HEK293 (cell line): ENCODE measurements at regions not wholly inside any gene's neighbourhood (a gene's known extent, or its start where the extent isn't known, plus 50 kb on each side); places are given as distances from the start of the nearest gene placed in this dataset.

Experiments used
- CTCF ChIA-PET: fragments of 350-600 bp; formaldehyde crosslinking; extraction: SDS; loops from one replicate; lab custom pipeline; 2021; ENCODE audit warnings: antibody characterized with exemption; lab: Yijun Ruan, JAX
- POLR2A ChIA-PET: fragments of 300-600 bp; formaldehyde crosslinking; extraction: SDS; loops from one replicate; lab custom pipeline; 2020; ENCODE audit warnings: antibody characterized with exemption, inconsistent platforms; lab: Yijun Ruan, JAX
- H3K27ac ChIP-seq: fragments of 200-500 bp; sonication (Bioruptor generic); 2 replicates; pipeline ENCODE4 v1.5.1; 2014; ENCODE audit warnings: low read depth, low read length, control low read depth, inconsistent platforms; ENCODE audit errors: extremely low read depth
- H3K36me3 ChIP-seq, 2 experiments: fragments of 200-500 bp in 1 of 2; sonication (Bioruptor generic) in 1 of 2; 1 replicate in 1 of 2; 2 replicates in 1 of 2; pipeline ENCODE4 v1.5.1; 2014 to 2017; ENCODE audit warnings: inconsistent platforms in 2 of 2, low read length in 2 of 2; ENCODE audit not compliant: control insufficient read depth in 2 of 2, insufficient read depth in 1 of 2
- H3K4me1 ChIP-seq: fragments of 200-500 bp; sonication (Bioruptor generic); 2 replicates; pipeline ENCODE4 v1.5.1; 2014; ENCODE audit warnings: mild to moderate bottlenecking, low read length, inconsistent platforms; ENCODE audit not compliant: control insufficient read depth, insufficient read depth
- H3K4me3 ChIP-seq: 2 replicates; pipeline ENCODE4 v1.5.1; 2011; ENCODE audit warnings: low read depth, mild to moderate bottlenecking, control low read depth, low read length, moderate library complexity
- H3K9me3 ChIP-seq: fragments of 200-500 bp; sonication (Bioruptor generic); 2 replicates; pipeline ENCODE4 v1.5.1; 2014; ENCODE audit warnings: low read depth, low read length, inconsistent platforms; ENCODE audit not compliant: control insufficient read depth, insufficient read depth
- KLF7 ChIP-seq: fragments of 450-650 bp; formaldehyde crosslinking; IDR thresholded peaks from 2 replicates; pipeline ENCODE4 v1.5.1; 2016; ENCODE audit warnings: missing biosample characterization, missing genetic modification characterization, borderline replicate concordance
- MZF1 ChIP-seq: fragments of 450-650 bp; formaldehyde crosslinking; IDR thresholded peaks from 2 replicates; pipeline ENCODE4 v1.5.1; 2017; ENCODE audit warnings: missing biosample characterization, missing genetic modification characterization, borderline replicate concordance
- SCRT1 ChIP-seq: fragments of 450-650 bp; formaldehyde crosslinking; IDR thresholded peaks from 2 replicates; pipeline ENCODE4 v1.5.1; 2016; ENCODE audit warnings: missing biosample characterization, missing genetic modification characterization, borderline replicate concordance
- ZBTB1 ChIP-seq: fragments of 450-650 bp; formaldehyde crosslinking; IDR thresholded peaks from 2 replicates; pipeline ENCODE4 v1.5.1; 2016; ENCODE audit warnings: missing biosample characterization, missing genetic modification characterization
- ZNF121 ChIP-seq: fragments of 450-650 bp; formaldehyde crosslinking; IDR thresholded peaks from 2 replicates; pipeline ENCODE4 v1.5.1; 2016; ENCODE audit warnings: missing biosample characterization, missing genetic modification characterization
- ZNF138 ChIP-seq: fragments of 450-650 bp; formaldehyde crosslinking; IDR thresholded peaks from 2 replicates; pipeline ENCODE4 v1.5.1; 2016; ENCODE audit warnings: missing biosample characterization, missing genetic modification characterization, borderline replicate concordance
- ZNF140 ChIP-seq: fragments of 450-650 bp; formaldehyde crosslinking; IDR thresholded peaks from 2 replicates; pipeline ENCODE4 v1.5.1; 2016; ENCODE audit warnings: missing biosample characterization, missing genetic modification characterization
- ZNF146 ChIP-seq: fragments of 450-650 bp; formaldehyde crosslinking; IDR thresholded peaks from 2 replicates; pipeline ENCODE4 v1.5.1; 2016; ENCODE audit warnings: missing biosample characterization, missing genetic modification characterization
- ZNF175 ChIP-seq: fragments of 450-650 bp; formaldehyde crosslinking; IDR thresholded peaks from 2 replicates; pipeline ENCODE4 v1.5.1; 2016; ENCODE audit warnings: missing biosample characterization, missing genetic modification characterization
- ZNF2 ChIP-seq: fragments of 450-650 bp; formaldehyde crosslinking; IDR thresholded peaks from 2 replicates; pipeline ENCODE4 v1.5.1; 2016; ENCODE audit warnings: missing biosample characterization, missing genetic modification characterization
- ZNF211 ChIP-seq: fragments of 450-650 bp; formaldehyde crosslinking; IDR thresholded peaks from 2 replicates; pipeline ENCODE4 v1.5.1; 2016; ENCODE audit warnings: low read depth, missing biosample characterization, missing genetic modification characterization
- ZNF24 ChIP-seq: fragments of 450-650 bp; formaldehyde crosslinking; IDR thresholded peaks from 2 replicates; pipeline ENCODE4 v1.5.1; 2016; ENCODE audit warnings: missing biosample characterization, missing genetic modification characterization
- ZNF248 ChIP-seq: fragments of 450-650 bp; formaldehyde crosslinking; IDR thresholded peaks from 2 replicates; pipeline ENCODE4 v1.5.1; 2017; ENCODE audit warnings: missing biosample characterization, missing genetic modification characterization
- ZNF423 ChIP-seq: fragments of 450-650 bp; formaldehyde crosslinking; IDR thresholded peaks from 2 replicates; pipeline ENCODE4 v1.5.1; 2016; ENCODE audit warnings: missing biosample characterization, missing genetic modification characterization
- ZNF426 ChIP-seq: fragments of 450-650 bp; formaldehyde crosslinking; IDR thresholded peaks from 2 replicates; pipeline ENCODE4 v1.5.1; 2017; ENCODE audit warnings: missing biosample characterization, missing genetic modification characterization, mild to moderate bottlenecking, inconsistent platforms, moderate library complexity
- ZNF555 ChIP-seq: fragments of 450-650 bp; formaldehyde crosslinking; conservative IDR thresholded peaks from 2 replicates; pipeline ENCODE4 v1.5.1; 2017; ENCODE audit warnings: missing biosample characterization, mild to moderate bottlenecking, missing genetic modification characterization, inconsistent platforms
- ZNF629 ChIP-seq: fragments of 450-650 bp; formaldehyde crosslinking; IDR thresholded peaks from 2 replicates; pipeline ENCODE4 v1.5.1; 2017; ENCODE audit warnings: missing biosample characterization, missing genetic modification characterization
- ZNF658 ChIP-seq: fragments of 450-650 bp; formaldehyde crosslinking; IDR thresholded peaks from 2 replicates; pipeline ENCODE4; 2016; ENCODE audit warnings: missing biosample characterization, missing genetic modification characterization
- ZNF701 ChIP-seq: fragments of 450-650 bp; formaldehyde crosslinking; IDR thresholded peaks from 2 replicates; pipeline ENCODE4 v1.5.1; 2016; ENCODE audit warnings: missing biosample characterization, missing genetic modification characterization
- ZNF768 ChIP-seq: fragments of 450-650 bp; formaldehyde crosslinking; IDR thresholded peaks from 2 replicates; pipeline ENCODE4 v1.5.1; 2018; ENCODE audit warnings: missing biosample characterization, mild to moderate bottlenecking, missing genetic modification characterization
- ZNF843 ChIP-seq: fragments of 450-650 bp; formaldehyde crosslinking; IDR thresholded peaks from 2 replicates; pipeline ENCODE4 v1.5.1; 2016; ENCODE audit warnings: missing biosample characterization, missing genetic modification characterization
- TF ChIP-seq, protein P1 (sequence below): fragments of 450-650 bp; IDR thresholded peaks from 2 replicates; pipeline ENCODE4 v1.5.1; 2018; ENCODE audit warnings: missing biosample characterization, mild to moderate bottlenecking, missing genetic modification characterization
- TF ChIP-seq, protein P2 (sequence below): fragments of 450-650 bp; formaldehyde crosslinking; IDR thresholded peaks from 2 replicates; pipeline ENCODE4 v1.5.1; 2016; ENCODE audit warnings: missing biosample characterization, missing genetic modification characterization
- TF ChIP-seq, protein P3 (sequence below): fragments of 450-650 bp; formaldehyde crosslinking; IDR thresholded peaks from 2 replicates; pipeline ENCODE4; 2016; ENCODE audit warnings: missing biosample characterization, missing genetic modification characterization

DNA sequence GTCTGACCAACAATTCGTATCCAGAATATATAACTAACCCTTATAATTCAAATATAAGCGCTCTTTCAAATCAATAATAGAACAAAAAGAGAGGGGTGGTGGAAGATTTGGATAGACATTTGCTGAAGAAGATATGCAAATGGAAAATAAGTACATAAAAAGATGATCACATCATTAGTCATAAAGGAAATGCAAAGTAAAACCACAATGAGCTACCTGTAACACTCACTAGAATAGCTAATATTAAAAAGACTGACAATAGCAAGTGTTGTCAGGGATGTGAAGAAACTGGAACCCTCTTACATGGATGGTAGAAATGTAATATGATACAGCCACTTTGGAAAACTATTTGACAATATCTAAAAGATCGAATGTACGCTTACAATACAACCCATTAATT is 84.9 kb upstream of the MRPS9 start:
- no peaks in the 10 kb centered on the region for H3K4me1 ChIP-seq
- H3K27ac ChIP-seq, result no peak overlapping the region
- POLR2A ChIA-PET, result no interaction called here
- no peak for TF ChIP-seq KLF7 (tag by site-specific recombination)
- no peak for TF ChIP-seq ZNF555 (tag by site-specific recombination)
- TF ChIP-seq ZNF768 (tag by site-specific recombination), result no peak
- no peak for TF ChIP-seq ZNF138 (tag by site-specific recombination)
- no peaks in the 10 kb centered on the region for H3K36me3 ChIP-seq
- CTCF ChIA-PET, result interaction anchor here (0.6 kb wide), 1 partner anchor 9 kb away, joined by 3 read pairs; no protein-coding TSS in a partner anchor
- H3K4me3 ChIP-seq, result no peak overlapping the region
- H3K9me3 ChIP-seq, result no peaks in the 10 kb centered on the region

DNA sequence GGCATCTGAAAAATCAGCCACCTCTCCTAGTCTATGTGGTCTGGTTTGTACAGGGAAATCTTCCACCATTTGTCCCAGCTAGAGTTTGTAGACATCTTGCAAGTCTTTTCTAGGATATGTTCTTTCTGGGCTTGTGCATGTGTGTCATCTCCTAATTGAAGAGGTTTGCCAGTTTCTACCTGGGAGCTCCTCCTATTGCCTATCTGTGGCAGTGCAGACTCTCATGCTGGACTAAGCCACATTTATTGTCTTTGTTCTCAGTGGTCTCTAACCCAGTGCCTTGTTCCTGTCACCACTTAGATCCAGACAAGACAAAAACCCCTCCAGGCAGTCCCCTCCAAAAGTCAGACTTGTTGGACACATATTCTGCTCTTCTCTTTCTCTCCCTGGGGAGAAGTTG is 72.0 kb upstream of the MRPS9 start:
- H3K27ac ChIP-seq, result no peak overlapping the region
- ChIA-PET CTCF (interaction anchor here (0.7 kb wide), 1 partner anchor 19 kb away, joined by 4 read pairs; no protein-coding TSS in a partner anchor), POLR2A (no interaction called here)
- no peaks in the 10 kb centered on the region for H3K36me3 ChIP-seq
- H3K9me3 ChIP-seq, result no peaks in the 10 kb centered on the region
- H3K4me1 ChIP-seq, result no peaks in the 10 kb centered on the region
- H3K4me3 ChIP-seq, result no peak overlapping the region
- TF ChIP-seq MZF1, result no peak
- TF ChIP-seq ZNF175 (tag by site-specific recombination), result no peak
- TF ChIP-seq SCRT1, result no peak
- TF ChIP-seq ZNF211 (tag by site-specific recombination), result no peak
- no peak for TF ChIP-seq ZNF121
- TF ChIP-seq ZNF843 (tag by site-specific recombination), result no peak
- TF ChIP-seq ZNF423 (tag by site-specific recombination), result no peak
- TF ChIP-seq, protein P1, sequence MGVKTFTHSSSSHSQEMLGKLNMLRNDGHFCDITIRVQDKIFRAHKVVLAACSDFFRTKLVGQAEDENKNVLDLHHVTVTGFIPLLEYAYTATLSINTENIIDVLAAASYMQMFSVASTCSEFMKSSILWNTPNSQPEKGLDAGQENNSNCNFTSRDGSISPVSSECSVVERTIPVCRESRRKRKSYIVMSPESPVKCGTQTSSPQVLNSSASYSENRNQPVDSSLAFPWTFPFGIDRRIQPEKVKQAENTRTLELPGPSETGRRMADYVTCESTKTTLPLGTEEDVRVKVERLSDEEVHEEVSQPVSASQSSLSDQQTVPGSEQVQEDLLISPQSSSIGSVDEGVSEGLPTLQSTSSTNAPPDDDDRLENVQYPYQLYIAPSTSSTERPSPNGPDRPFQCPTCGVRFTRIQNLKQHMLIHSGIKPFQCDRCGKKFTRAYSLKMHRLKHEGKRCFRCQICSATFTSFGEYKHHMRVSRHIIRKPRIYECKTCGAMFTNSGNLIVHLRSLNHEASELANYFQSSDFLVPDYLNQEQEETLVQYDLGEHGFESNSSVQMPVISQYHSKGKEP (tag by site-specific recombination), result no peak
- no peak for TF ChIP-seq ZBTB1 (tag by site-specific recombination)
- TF ChIP-seq ZNF146 (tag by site-specific recombination), result no peak
- TF ChIP-seq, protein P2, sequence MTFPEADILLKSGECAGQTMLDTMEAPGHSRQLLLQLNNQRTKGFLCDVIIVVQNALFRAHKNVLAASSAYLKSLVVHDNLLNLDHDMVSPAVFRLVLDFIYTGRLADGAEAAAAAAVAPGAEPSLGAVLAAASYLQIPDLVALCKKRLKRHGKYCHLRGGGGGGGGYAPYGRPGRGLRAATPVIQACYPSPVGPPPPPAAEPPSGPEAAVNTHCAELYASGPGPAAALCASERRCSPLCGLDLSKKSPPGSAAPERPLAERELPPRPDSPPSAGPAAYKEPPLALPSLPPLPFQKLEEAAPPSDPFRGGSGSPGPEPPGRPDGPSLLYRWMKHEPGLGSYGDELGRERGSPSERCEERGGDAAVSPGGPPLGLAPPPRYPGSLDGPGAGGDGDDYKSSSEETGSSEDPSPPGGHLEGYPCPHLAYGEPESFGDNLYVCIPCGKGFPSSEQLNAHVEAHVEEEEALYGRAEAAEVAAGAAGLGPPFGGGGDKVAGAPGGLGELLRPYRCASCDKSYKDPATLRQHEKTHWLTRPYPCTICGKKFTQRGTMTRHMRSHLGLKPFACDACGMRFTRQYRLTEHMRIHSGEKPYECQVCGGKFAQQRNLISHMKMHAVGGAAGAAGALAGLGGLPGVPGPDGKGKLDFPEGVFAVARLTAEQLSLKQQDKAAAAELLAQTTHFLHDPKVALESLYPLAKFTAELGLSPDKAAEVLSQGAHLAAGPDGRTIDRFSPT, result no peak
- no peak for TF ChIP-seq ZNF426
- TF ChIP-seq ZNF658 (tag by site-specific recombination), result no peak
- no peak for TF ChIP-seq ZNF140
- TF ChIP-seq ZNF248 (tag by site-specific recombination), result no peak
- TF ChIP-seq ZNF24 (tag by site-specific recombination), result no peak
- TF ChIP-seq, protein P3, sequence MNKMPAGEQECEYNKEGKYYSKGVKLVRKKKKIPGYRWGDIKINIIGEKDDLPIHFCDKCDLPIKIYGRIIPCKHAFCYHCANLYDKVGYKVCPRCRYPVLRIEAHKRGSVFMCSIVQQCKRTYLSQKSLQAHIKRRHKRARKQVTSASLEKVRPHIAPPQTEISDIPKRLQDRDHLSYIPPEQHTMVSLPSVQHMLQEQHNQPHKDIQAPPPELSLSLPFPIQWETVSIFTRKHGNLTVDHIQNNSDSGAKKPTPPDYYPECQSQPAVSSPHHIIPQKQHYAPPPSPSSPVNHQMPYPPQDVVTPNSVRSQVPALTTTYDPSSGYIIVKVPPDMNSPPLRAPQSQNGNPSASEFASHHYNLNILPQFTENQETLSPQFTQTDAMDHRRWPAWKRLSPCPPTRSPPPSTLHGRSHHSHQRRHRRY (tag by site-specific recombination), result no peak
- TF ChIP-seq ZNF701 (tag by site-specific recombination), result no peak
- TF ChIP-seq ZNF2 (tag by site-specific recombination), result no peak
- no peak for TF ChIP-seq ZNF629 (tag by site-specific recombination)
